HEK293 (cell line): ENCODE measurements at regions not wholly inside any gene's neighbourhood (a gene's known extent, or its start where the extent isn't known, plus 50 kb on each side); places are given as distances from the start of the nearest gene placed in this dataset.

Source experiments
- CTCF ChIA-PET: fragments of 350-600 bp; formaldehyde crosslinking; extraction: SDS; loops from one replicate; lab custom pipeline; 2021; ENCODE audit warnings: antibody characterized with exemption; lab: Yijun Ruan, JAX
- POLR2A ChIA-PET: fragments of 300-600 bp; formaldehyde crosslinking; extraction: SDS; loops from one replicate; lab custom pipeline; 2020; ENCODE audit warnings: antibody characterized with exemption, inconsistent platforms; lab: Yijun Ruan, JAX
- H3K27ac ChIP-seq: fragments of 200-500 bp; sonication (Bioruptor generic); 2 replicates; pipeline ENCODE4 v1.5.1; 2014; ENCODE audit warnings: low read depth, low read length, control low read depth, inconsistent platforms; ENCODE audit errors: extremely low read depth
- H3K36me3 ChIP-seq, 2 experiments: fragments of 200-500 bp in 1 of 2; sonication (Bioruptor generic) in 1 of 2; 1 replicate in 1 of 2; 2 replicates in 1 of 2; pipeline ENCODE4 v1.5.1; 2014 to 2017; ENCODE audit warnings: inconsistent platforms in 2 of 2, low read length in 2 of 2; ENCODE audit not compliant: control insufficient read depth in 2 of 2, insufficient read depth in 1 of 2
- H3K4me1 ChIP-seq: fragments of 200-500 bp; sonication (Bioruptor generic); 2 replicates; pipeline ENCODE4 v1.5.1; 2014; ENCODE audit warnings: mild to moderate bottlenecking, low read length, inconsistent platforms; ENCODE audit not compliant: control insufficient read depth, insufficient read depth
- H3K4me3 ChIP-seq: 2 replicates; pipeline ENCODE4 v1.5.1; 2011; ENCODE audit warnings: low read depth, mild to moderate bottlenecking, control low read depth, low read length, moderate library complexity
- H3K9me3 ChIP-seq: fragments of 200-500 bp; sonication (Bioruptor generic); 2 replicates; pipeline ENCODE4 v1.5.1; 2014; ENCODE audit warnings: low read depth, low read length, inconsistent platforms; ENCODE audit not compliant: control insufficient read depth, insufficient read depth
- GLI2 ChIP-seq: fragments of 450-650 bp; formaldehyde crosslinking; IDR thresholded peaks from 2 replicates; pipeline ENCODE4; 2017; ENCODE audit warnings: missing biosample characterization, missing genetic modification characterization, low read depth, borderline replicate concordance
- HOXA7 ChIP-seq: sonication (generic); formaldehyde crosslinking; IDR thresholded peaks from 2 replicates; pipeline ENCODE4 v1.8.1; 2022; ENCODE audit warnings: missing genetic modification reagents, borderline replicate concordance
- INSM2 ChIP-seq: fragments of 450-650 bp; formaldehyde crosslinking; IDR thresholded peaks from 2 replicates; pipeline ENCODE4 v1.5.1; 2016; ENCODE audit warnings: missing biosample characterization, missing genetic modification characterization
- ZBTB10 ChIP-seq: fragments of 450-650 bp; formaldehyde crosslinking; IDR thresholded peaks from 2 replicates; pipeline ENCODE4 v1.5.1; 2016; ENCODE audit warnings: missing biosample characterization, missing genetic modification characterization
- ZNF114 ChIP-seq: fragments of 450-650 bp; formaldehyde crosslinking; IDR thresholded peaks from 2 replicates; pipeline ENCODE4 v1.5.0; 2017; ENCODE audit warnings: missing biosample characterization, missing genetic modification characterization
- ZNF132 ChIP-seq: fragments of 450-650 bp; formaldehyde crosslinking; IDR thresholded peaks from 2 replicates; pipeline ENCODE4 v1.5.1; 2017; ENCODE audit warnings: missing biosample characterization, missing genetic modification characterization, borderline replicate concordance
- ZNF23 ChIP-seq: fragments of 450-650 bp; formaldehyde crosslinking; IDR thresholded peaks from 2 replicates; pipeline ENCODE4 v1.5.1; 2016; ENCODE audit warnings: missing biosample characterization, missing genetic modification characterization, borderline replicate concordance
- ZNF292 ChIP-seq: fragments of 450-650 bp; formaldehyde crosslinking; IDR thresholded peaks from 2 replicates; pipeline ENCODE4 v1.5.1; 2016; ENCODE audit warnings: low read depth, missing biosample characterization, missing genetic modification characterization, borderline replicate concordance
- ZNF488 ChIP-seq: fragments of 450-650 bp; formaldehyde crosslinking; IDR thresholded peaks from 2 replicates; pipeline ENCODE4 v1.5.1; 2016; ENCODE audit warnings: missing biosample characterization, missing genetic modification characterization
- ZNF549 ChIP-seq: fragments of 450-650 bp; IDR thresholded peaks from 2 replicates; pipeline ENCODE4 v1.5.1; 2018; ENCODE audit warnings: missing biosample characterization, missing genetic modification characterization, mild to moderate bottlenecking, inconsistent platforms, moderate library complexity
- ZNF747 ChIP-seq: fragments of 450-650 bp; formaldehyde crosslinking; IDR thresholded peaks from 2 replicates; pipeline ENCODE4 v1.5.1; 2016; ENCODE audit warnings: missing biosample characterization, missing genetic modification characterization
- TF ChIP-seq, protein P1 (sequence below): fragments of 450-650 bp; formaldehyde crosslinking; IDR thresholded peaks from 2 replicates; pipeline ENCODE4 v1.5.1; 2016; ENCODE audit warnings: missing biosample characterization, missing genetic modification characterization, borderline replicate concordance
- TF ChIP-seq, protein P2 (sequence below): fragments of 450-650 bp; formaldehyde crosslinking; IDR thresholded peaks from 2 replicates; pipeline ENCODE4 v1.5.1; 2016; ENCODE audit warnings: missing biosample characterization, missing genetic modification characterization, low read depth
- TF ChIP-seq, protein P3 (sequence below): fragments of 450-650 bp; formaldehyde crosslinking; IDR thresholded peaks from 2 replicates; pipeline ENCODE4 v1.5.1; 2016; ENCODE audit warnings: missing biosample characterization, missing genetic modification characterization

- Histone ChIP-seq H3K4me3 (no peak overlapping the region), H3K27ac (no peak overlapping the region), H3K4me1 (no peaks in the 10 kb centered on the region), H3K36me3 (no peaks in the 10 kb centered on the region), H3K9me3 (no peaks in the 10 kb centered on the region)
- TF ChIP-seq, protein P1, sequence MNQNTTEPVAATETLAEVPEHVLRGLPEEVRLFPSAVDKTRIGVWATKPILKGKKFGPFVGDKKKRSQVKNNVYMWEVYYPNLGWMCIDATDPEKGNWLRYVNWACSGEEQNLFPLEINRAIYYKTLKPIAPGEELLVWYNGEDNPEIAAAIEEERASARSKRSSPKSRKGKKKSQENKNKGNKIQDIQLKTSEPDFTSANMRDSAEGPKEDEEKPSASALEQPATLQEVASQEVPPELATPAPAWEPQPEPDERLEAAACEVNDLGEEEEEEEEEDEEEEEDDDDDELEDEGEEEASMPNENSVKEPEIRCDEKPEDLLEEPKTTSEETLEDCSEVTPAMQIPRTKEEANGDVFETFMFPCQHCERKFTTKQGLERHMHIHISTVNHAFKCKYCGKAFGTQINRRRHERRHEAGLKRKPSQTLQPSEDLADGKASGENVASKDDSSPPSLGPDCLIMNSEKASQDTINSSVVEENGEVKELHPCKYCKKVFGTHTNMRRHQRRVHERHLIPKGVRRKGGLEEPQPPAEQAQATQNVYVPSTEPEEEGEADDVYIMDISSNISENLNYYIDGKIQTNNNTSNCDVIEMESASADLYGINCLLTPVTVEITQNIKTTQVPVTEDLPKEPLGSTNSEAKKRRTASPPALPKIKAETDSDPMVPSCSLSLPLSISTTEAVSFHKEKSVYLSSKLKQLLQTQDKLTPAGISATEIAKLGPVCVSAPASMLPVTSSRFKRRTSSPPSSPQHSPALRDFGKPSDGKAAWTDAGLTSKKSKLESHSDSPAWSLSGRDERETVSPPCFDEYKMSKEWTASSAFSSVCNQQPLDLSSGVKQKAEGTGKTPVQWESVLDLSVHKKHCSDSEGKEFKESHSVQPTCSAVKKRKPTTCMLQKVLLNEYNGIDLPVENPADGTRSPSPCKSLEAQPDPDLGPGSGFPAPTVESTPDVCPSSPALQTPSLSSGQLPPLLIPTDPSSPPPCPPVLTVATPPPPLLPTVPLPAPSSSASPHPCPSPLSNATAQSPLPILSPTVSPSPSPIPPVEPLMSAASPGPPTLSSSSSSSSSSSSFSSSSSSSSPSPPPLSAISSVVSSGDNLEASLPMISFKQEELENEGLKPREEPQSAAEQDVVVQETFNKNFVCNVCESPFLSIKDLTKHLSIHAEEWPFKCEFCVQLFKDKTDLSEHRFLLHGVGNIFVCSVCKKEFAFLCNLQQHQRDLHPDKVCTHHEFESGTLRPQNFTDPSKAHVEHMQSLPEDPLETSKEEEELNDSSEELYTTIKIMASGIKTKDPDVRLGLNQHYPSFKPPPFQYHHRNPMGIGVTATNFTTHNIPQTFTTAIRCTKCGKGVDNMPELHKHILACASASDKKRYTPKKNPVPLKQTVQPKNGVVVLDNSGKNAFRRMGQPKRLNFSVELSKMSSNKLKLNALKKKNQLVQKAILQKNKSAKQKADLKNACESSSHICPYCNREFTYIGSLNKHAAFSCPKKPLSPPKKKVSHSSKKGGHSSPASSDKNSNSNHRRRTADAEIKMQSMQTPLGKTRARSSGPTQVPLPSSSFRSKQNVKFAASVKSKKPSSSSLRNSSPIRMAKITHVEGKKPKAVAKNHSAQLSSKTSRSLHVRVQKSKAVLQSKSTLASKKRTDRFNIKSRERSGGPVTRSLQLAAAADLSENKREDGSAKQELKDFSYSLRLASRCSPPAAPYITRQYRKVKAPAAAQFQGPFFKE, result no peak
- TF ChIP-seq ZNF747 (tag by site-specific recombination) (no peak), GLI2 (tag by site-specific recombination) (no peak), ZNF132 (tag by site-specific recombination) (no peak), INSM2 (tag by site-specific recombination) (no peak)
- CTCF ChIA-PET, result no interaction called here
- POLR2A ChIA-PET, result no interaction called here
These were observed 886.2 kb downstream of the TRHDE start for GRCh38 chr12:73158341-73158740.

GRCh38 chr12:73159954-73160353, 887.8 kb downstream of the TRHDE start:
- Histone ChIP-seq H3K36me3 (no peaks in the 10 kb centered on the region), H3K4me1 (no peaks in the 10 kb centered on the region), H3K9me3 (no peaks in the 10 kb centered on the region), H3K27ac (no peak overlapping the region), H3K4me3 (no peak overlapping the region)
- CTCF ChIA-PET, result no interaction called here
- POLR2A ChIA-PET, result no interaction called here
- TF ChIP-seq ZNF114 (tag by site-specific recombination), result no peak
- no peak for TF ChIP-seq ZNF488 (tag by site-specific recombination)
- TF ChIP-seq HOXA7, result no peak
- TF ChIP-seq ZNF549, result no peak
- TF ChIP-seq ZBTB10 (tag by site-specific recombination), result no peak
- TF ChIP-seq, protein P2, sequence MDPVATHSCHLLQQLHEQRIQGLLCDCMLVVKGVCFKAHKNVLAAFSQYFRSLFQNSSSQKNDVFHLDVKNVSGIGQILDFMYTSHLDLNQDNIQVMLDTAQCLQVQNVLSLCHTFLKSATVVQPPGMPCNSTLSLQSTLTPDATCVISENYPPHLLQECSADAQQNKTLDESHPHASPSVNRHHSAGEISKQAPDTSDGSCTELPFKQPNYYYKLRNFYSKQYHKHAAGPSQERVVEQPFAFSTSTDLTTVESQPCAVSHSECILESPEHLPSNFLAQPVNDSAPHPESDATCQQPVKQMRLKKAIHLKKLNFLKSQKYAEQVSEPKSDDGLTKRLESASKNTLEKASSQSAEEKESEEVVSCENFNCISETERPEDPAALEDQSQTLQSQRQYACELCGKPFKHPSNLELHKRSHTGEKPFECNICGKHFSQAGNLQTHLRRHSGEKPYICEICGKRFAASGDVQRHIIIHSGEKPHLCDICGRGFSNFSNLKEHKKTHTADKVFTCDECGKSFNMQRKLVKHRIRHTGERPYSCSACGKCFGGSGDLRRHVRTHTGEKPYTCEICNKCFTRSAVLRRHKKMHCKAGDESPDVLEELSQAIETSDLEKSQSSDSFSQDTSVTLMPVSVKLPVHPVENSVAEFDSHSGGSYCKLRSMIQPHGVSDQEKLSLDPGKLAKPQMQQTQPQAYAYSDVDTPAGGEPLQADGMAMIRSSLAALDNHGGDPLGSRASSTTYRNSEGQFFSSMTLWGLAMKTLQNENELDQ (tag by site-specific recombination), result no peak
- TF ChIP-seq, protein P3, sequence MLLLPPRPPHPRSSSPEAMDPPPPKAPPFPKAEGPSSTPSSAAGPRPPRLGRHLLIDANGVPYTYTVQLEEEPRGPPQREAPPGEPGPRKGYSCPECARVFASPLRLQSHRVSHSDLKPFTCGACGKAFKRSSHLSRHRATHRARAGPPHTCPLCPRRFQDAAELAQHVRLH (tag by site-specific recombination), result no peak
- no peak for TF ChIP-seq ZNF23
- no peak for TF ChIP-seq ZNF292 (tag by site-specific recombination)
